K562 (cell line): ENCODE measurements at regions not wholly inside any gene's neighbourhood (a gene's known extent, or its start where the extent isn't known, plus 50 kb on each side); places are given as distances from the start of the nearest gene placed in this dataset.

Experiments used
- ATAC-seq: fragments of 200-7000 bp; cut with Tn5 transposase; 3 replicates; pipeline ENCODE4 v1.9.1; 2020; ENCODE audit warnings: moderate library complexity
- BruUV-seq: library from RNA; stranded (reverse); fragments of 400-500 nt; replicated peaks from 2 replicates; lab custom pipeline; 2021; lab: Mats Ljungman, UMichigan
- CTCF ChIA-PET: fragments of 300-600 bp; formaldehyde crosslinking; extraction: SDS; loops from one replicate; lab custom pipeline; 2021; ENCODE audit warnings: low intra/inter-chr PET ratio; lab: Yijun Ruan, JAX
- POLR2A ChIA-PET: fragments of 300-600, 350-650 bp; sonication (Branson Sonifier 250); formaldehyde crosslinking; extraction: SDS; loops from one replicate; lab custom pipeline; 2021; ENCODE audit warnings: antibody characterized with exemption, inconsistent platforms; lab: Yijun Ruan, JAX
- DNase-seq, 4 experiments: peaks; one replicate each; pipeline versions ENCODE4 v3.0.0 to v3.0.0-alpha.2; 2011 to 2018; ENCODE audit warnings: low spot score in 3 of 4, mixed read lengths in 3 of 4; ENCODE audit errors: extremely low read depth in 1 of 4
- FAIRE-seq: peaks from 2 replicates; lab custom pipeline; 2011; peaks lifted over from hg19 to GRCh38; lab: Jason Lieb, UNC
- H2AFZ ChIP-seq: 2 replicates; pipeline ENCODE4 v1.6.0; 2011; ENCODE audit warnings: low read depth, low read length, control low read depth, inconsistent platforms
- H3K27ac ChIP-seq: fragments of 200-600 bp; 3 replicates; pipeline ENCODE4 v1.8.0; 2011; ENCODE audit warnings: low read depth, mild to moderate bottlenecking, control low read depth, inconsistent platforms, low read length, moderate library complexity, mixed read lengths; ENCODE audit errors: extremely low read depth
- H3K27me3 ChIP-seq, 2 experiments: fragments of 300-600 bp in 1 of 2; 2 replicates in 1 of 2; 3 replicates in 1 of 2; pipeline versions ENCODE4 v1.6.0 to v1.8.0; 2011; ENCODE audit warnings: inconsistent platforms in 2 of 2, low read length in 2 of 2, mild to moderate bottlenecking in 1 of 2, mixed read lengths in 1 of 2, moderate library complexity in 1 of 2; ENCODE audit not compliant: control insufficient read depth in 2 of 2, insufficient read depth in 2 of 2
- H3K36me3 ChIP-seq: fragments of 300-600 bp; 3 replicates; pipeline ENCODE4 v1.8.0; 2011; ENCODE audit warnings: mild to moderate bottlenecking, low read length, inconsistent platforms; ENCODE audit not compliant: control insufficient read depth, insufficient read depth
- H3K4me1 ChIP-seq, 2 experiments: fragments of 200-600 bp in 1 of 2; replicated peaks in 1 of 2; 2 replicates in 1 of 2; 3 replicates in 1 of 2; pipeline versions ENCODE4 v1.5.1 to v1.8.0; 2011; ENCODE audit warnings: inconsistent platforms in 2 of 2, low read length in 2 of 2, mild to moderate bottlenecking in 1 of 2, mixed read lengths in 1 of 2, moderate library complexity in 1 of 2; ENCODE audit not compliant: control insufficient read depth in 2 of 2, insufficient read depth in 2 of 2
- H3K4me2 ChIP-seq: 2 replicates; pipeline ENCODE4 v1.6.1; 2011; ENCODE audit warnings: low read length, control low read depth, inconsistent platforms, mixed read lengths; ENCODE audit not compliant: insufficient read depth
- H3K4me3 ChIP-seq: fragments of 200-600 bp; sonication (generic), shearing (Covaris generic); 2 replicates; pipeline ENCODE4 v1.5.1; 2016; ENCODE audit warnings: control low read depth, inconsistent platforms
- H3K79me2 ChIP-seq: fragments of 200-600 bp; 3 replicates; pipeline ENCODE4 v1.8.0; 2011; ENCODE audit warnings: low read length, inconsistent platforms; ENCODE audit not compliant: control insufficient read depth, insufficient read depth
- H3K9ac ChIP-seq, 2 experiments: 2 replicates each; pipeline versions ENCODE4 v1.6.0 to v1.6.1; 2011; ENCODE audit warnings: low read depth in 2 of 2, low read length in 2 of 2, control low read depth in 1 of 2, inconsistent platforms in 1 of 2, mild to moderate bottlenecking in 1 of 2, mixed read lengths in 1 of 2; ENCODE audit not compliant: insufficient read depth in 1 of 2
- H3K9me1 ChIP-seq: one replicate; pipeline ENCODE4 v1.6.0; 2011; ENCODE audit warnings: inconsistent platforms, mild to moderate bottlenecking, low read length, moderate library complexity; ENCODE audit not compliant: control insufficient read depth, insufficient read depth
- H3K9me3 ChIP-seq: replicated peaks from 2 replicates; pipeline ENCODE4 v1.5.1; 2011; ENCODE audit warnings: low read depth, low read length, inconsistent platforms; ENCODE audit not compliant: control insufficient read depth, insufficient read depth
- H4K20me1 ChIP-seq: replicated peaks from 2 replicates; pipeline ENCODE4 v1.6.1; 2011; ENCODE audit warnings: low read length, inconsistent platforms, mixed read lengths; ENCODE audit not compliant: control insufficient read depth, insufficient read depth
- ARNT ChIP-seq, 2 experiments: fragments of 450-650 bp; IDR thresholded peaks; 2 replicates each; pipeline ENCODE4 v1.6.1; 2016; ENCODE audit warnings: mild to moderate bottlenecking in 1 of 2
- CHCHD3 ChIP-seq: fragments of 250-450 bp; sonication (Bioruptor Pico); IDR thresholded peaks from 2 replicates; pipeline ENCODE4 v2.1.2; 2022; ENCODE audit warnings: mild to moderate bottlenecking
- CHD4 ChIP-seq: fragments of 200-600 bp; sonication (generic); IDR thresholded peaks from 3 replicates; pipeline ENCODE4 v1.6.1; 2012; ENCODE audit warnings: low read depth, mild to moderate bottlenecking, mixed read lengths, low read length, inconsistent platforms; ENCODE audit not compliant: insufficient read depth, insufficient replicate concordance, poor library complexity, severe bottlenecking
- EP300 ChIP-seq: IDR thresholded peaks from 2 replicates; pipeline ENCODE4 v1.6.1; 2012; ENCODE audit warnings: low read length, improper control_type of control experiment
- ETV1 ChIP-seq: fragments of 450-650 bp; conservative IDR thresholded peaks from 2 replicates; pipeline ENCODE4 v1.6.1; 2016; ENCODE audit warnings: missing genetic modification characterization, control low read depth, low read depth, missing compliant biosample characterization
- HDAC8 ChIP-seq: fragments of 450-650 bp; IDR thresholded peaks from 2 replicates; pipeline ENCODE4 v1.6.1; 2016; ENCODE audit warnings: mild to moderate bottlenecking, missing genetic modification characterization, moderate library complexity, missing compliant biosample characterization
- HMBOX1 ChIP-seq: sonication (generic); IDR thresholded peaks from 2 replicates; pipeline ENCODE4 v1.6.1; 2016
- PHTF2 ChIP-seq: fragments of 250-450 bp; sonication (Bioruptor Pico); IDR thresholded peaks from 2 replicates; pipeline ENCODE4 v1.5.0; 2021; ENCODE audit warnings: mild to moderate bottlenecking
- POLR2AphosphoS2 ChIP-seq: IDR thresholded peaks from 2 replicates; pipeline ENCODE4 v1.6.1; 2012; ENCODE audit warnings: low read length, improper control_type of control experiment
- RCOR1 ChIP-seq, 2 experiments: IDR thresholded peaks; 2 replicates each; pipeline ENCODE4 v1.6.1; 2012; ENCODE audit warnings: low read depth in 2 of 2, low read length in 2 of 2, borderline replicate concordance in 1 of 2, improper control_type of control experiment in 1 of 2
- SIN3B ChIP-seq: fragments of 450-650 bp; IDR thresholded peaks from 2 replicates; pipeline ENCODE4 v1.6.1; 2017; ENCODE audit warnings: low read depth, mild to moderate bottlenecking, moderate library complexity
- SRSF7 ChIP-seq: fragments of 200-400 bp; formaldehyde crosslinking; optimal IDR thresholded peaks from 2 replicates; pipeline ENCODE3; 2017; ENCODE audit warnings: mild to moderate bottlenecking, low read depth, low read length
- ZNF143 ChIP-seq: sonication (generic); formaldehyde crosslinking; IDR thresholded peaks from 2 replicates; pipeline ENCODE4 v1.9.0; 2022; ENCODE audit warnings: mild to moderate bottlenecking, missing genetic modification reagents
- ZNF175 ChIP-seq: fragments of 200-800 bp; sonication (Bioruptor generic); IDR thresholded peaks from 2 replicates; pipeline ENCODE4 v1.6.1; 2016; ENCODE audit warnings: low read depth, mild to moderate bottlenecking, missing genetic modification characterization, missing compliant biosample characterization
- ZNF311 ChIP-seq: fragments of 250-450 bp; sonication (Bioruptor Pico); IDR thresholded peaks from 2 replicates; pipeline ENCODE4 v1.4.0; 2020; ENCODE audit warnings: mild to moderate bottlenecking, moderate library complexity
- ZNF436 ChIP-seq: fragments of 250-450, 450-650 bp; sonication (Bioruptor Pico); formaldehyde crosslinking; IDR thresholded peaks from 2 replicates; pipeline ENCODE4 v1.7.0; 2020; ENCODE audit warnings: mild to moderate bottlenecking
- ZNF551 ChIP-seq: fragments of 250-450 bp; sonication (Bioruptor Pico); IDR thresholded peaks from 2 replicates; pipeline ENCODE4 v1.5.0; 2021; ENCODE audit warnings: mild to moderate bottlenecking, moderate library complexity
- WGBS: fragments of 100-300 bp; shearing (Covaris generic); methylation state at CpG from one replicate; pipeline ENCODE4 v1.1.6; 2016; ENCODE audit warnings: low coverage, mixed read lengths; ENCODE audit not compliant: insufficient coverage; ENCODE audit errors: missing lambda C conversion rate; 5-methylcytosine and 5-hydroxymethylcytosine counted together
- in situ Hi-C: fragments of 300-500 bp; cut with MboI; formaldehyde crosslinking; loops from 4 replicates; pipeline ENCODE4 v1.15.0; 2018; ENCODE audit warnings: inconsistent platforms, mixed read lengths
- intact Hi-C: fragments of 100-400 bp; cut with micrococcal nuclease; formaldehyde crosslinking; loops from 2 replicates; pipeline ENCODE4 v1.14.2; 2022

DNA sequence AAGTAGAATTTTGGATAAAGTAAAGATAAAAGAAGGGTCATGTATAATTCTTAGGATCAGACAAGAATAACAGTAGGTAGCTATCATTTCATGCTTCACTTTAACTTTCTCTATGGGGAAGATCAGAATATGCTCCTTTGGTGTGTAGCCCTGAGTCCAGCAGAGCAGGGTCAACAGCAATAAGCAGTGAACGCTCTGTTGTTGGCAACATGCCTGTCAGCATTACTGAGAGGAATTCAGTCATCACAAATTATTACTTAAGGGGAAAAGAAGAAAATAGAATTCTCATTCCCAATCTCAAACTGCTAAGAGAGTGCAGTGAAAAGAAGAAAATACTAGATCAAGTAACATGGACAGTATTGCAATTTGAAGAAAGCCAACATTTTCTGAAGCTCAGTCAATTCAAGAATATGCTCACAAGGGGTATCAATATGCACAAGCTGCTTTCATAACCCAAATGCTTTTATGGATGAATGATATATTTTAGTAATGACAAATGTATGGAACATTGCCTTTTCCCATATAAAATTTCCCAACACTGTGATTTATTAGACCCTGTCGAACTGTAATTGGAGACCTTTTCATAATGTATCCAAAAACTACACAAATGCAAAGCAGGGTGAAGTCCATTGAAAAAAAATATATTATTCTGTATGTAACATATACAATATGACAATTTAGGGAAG lies 1359.4 kb downstream of the EFNA5 start:
- Histone ChIP-seq H3K9me1 (no peaks in the 10 kb centered on the region), H4K20me1 (no peaks in the 10 kb centered on the region), H3K4me1 (no peaks in the 10 kb centered on the region), H3K9me3 (no peaks in the 10 kb centered on the region; the same call in 1 of the 2 replicates), H3K36me3 (no peaks in the 10 kb centered on the region), H3K27ac (no peak overlapping the region), H2AFZ (no peak overlapping the region), H3K9ac (no peak overlapping the region), H3K4me2 (no peak overlapping the region), H3K79me2 (no peaks in the 10 kb centered on the region), H3K4me3 (no peak overlapping the region), H3K27me3 (no peaks in the 10 kb centered on the region)
- no peak for FAIRE-seq
- 2% methylated on average over 2 of the region's 2 CpGs for WGBS
- no peak for ATAC-seq
- intact Hi-C loops (no loop called here), in situ Hi-C loops (no loop called here)
- no peak for DNase-seq
- TF ChIP-seq CHCHD3 (no peak), ZNF143 (CRISPR knock-in tag) (no peak), ZNF551 (CRISPR knock-in tag) (no peak), EP300 (no peak), HDAC8 (tag) (no peak), PHTF2 (no peak)
- no TSS peak for BruUV-seq
- ChIA-PET POLR2A (interaction anchor here (1.1 kb wide), 1 partner anchor 28 kb away, joined by 3 read pairs; no protein-coding TSS in a partner anchor), CTCF (no interaction called here)

GRCh38 chr5:106307265-106307664 lies 1363.5 kb downstream of the EFNA5 start:
- Histone ChIP-seq H4K20me1 (no peaks in the 10 kb centered on the region), H3K9me1 (no peaks in the 10 kb centered on the region), H3K4me3 (no peak overlapping the region), H3K27me3 (no peaks in the 10 kb centered on the region), H3K36me3 (no peaks in the 10 kb centered on the region), H3K4me2 (no peak overlapping the region), H3K79me2 (no peaks in the 10 kb centered on the region), H3K4me1 (no peaks in the 10 kb centered on the region), H3K9me3 (no peaks in the 10 kb centered on the region; the same call in 1 of the 2 replicates), H3K27ac (no peak overlapping the region), H2AFZ (no peak overlapping the region), H3K9ac (no peak overlapping the region)
- FAIRE-seq = no peak
- no TSS peak for BruUV-seq
- 3% methylated on average over 5 of the region's 5 CpGs for WGBS
- in situ Hi-C loops (no loop called here), intact Hi-C loops (no loop called here)
- no peak for ATAC-seq
- no peak for DNase-seq
- CTCF ChIA-PET = no interaction called here
- POLR2A ChIA-PET = no interaction called here
- TF ChIP-seq SRSF7 = no peak
- no peak for TF ChIP-seq ZNF175
- no peak for TF ChIP-seq CHD4
- no peak for TF ChIP-seq ETV1 (tag)
- TF ChIP-seq SIN3B = no peak
- no peak for TF ChIP-seq ZNF311 (CRISPR knock-in tag)
- TF ChIP-seq HMBOX1 = no peak
- TF ChIP-seq RCOR1 (IDR thresholded peaks at IDR 0.05; ENCODE audit: borderline replicate concordance in 1 of 2, low read depth in 2 of 2, low read length in 2 of 2) = no peak
- TF ChIP-seq ZNF436 = no peak
- TF ChIP-seq POLR2AphosphoS2 = no peak
- TF ChIP-seq ARNT (IDR thresholded peaks at IDR 0.05) = no peak
